ENCODE measurements at regions not wholly inside any gene's neighbourhood (a gene's known extent, or its start where the extent isn't known, plus 50 kb on each side); places are given as distances from the start of the nearest gene placed in this dataset.

DNA sequence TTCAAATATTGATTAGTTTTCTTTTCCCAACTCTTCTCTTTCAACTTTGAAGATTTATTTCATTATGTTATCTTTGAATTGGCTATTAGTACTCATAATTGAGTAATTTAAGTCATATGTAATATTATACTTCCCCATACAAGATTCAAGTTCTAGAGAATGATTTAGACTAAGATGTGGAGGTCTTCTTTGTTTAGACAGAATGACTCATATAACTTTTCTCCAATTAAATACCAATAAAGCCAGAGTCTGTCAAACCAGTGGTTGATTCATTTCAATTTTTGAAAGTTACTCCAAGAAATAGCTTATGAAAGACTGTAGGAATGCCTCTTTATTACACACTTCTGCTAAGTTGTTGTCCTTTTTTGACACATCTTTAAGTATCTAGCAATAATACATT, 115.8 kb upstream of the SLC35F3 start:
- Histone ChIP-seq H3K36me3 (ENCODE audit: insufficient read depth, low read length) (no peaks in the 10 kb centered on the region), H3K9ac (ENCODE audit: low read depth, low read length) (no peak overlapping the region), H3K27ac (ENCODE audit: low read length) (no peak overlapping the region), H3K4me2 (ENCODE audit: insufficient read depth, low read length) (no peak overlapping the region), H3K4me3 (ENCODE audit: low read depth in 1 of 2, low read length in 2 of 2) (no peak overlapping the region), H3K27me3 (ENCODE audit: insufficient read depth, low read length, poor library complexity) (no peaks in the 10 kb centered on the region), H3K79me2 (ENCODE audit: insufficient read depth, low read length) (no peaks in the 10 kb centered on the region), H3K4me1 (ENCODE audit: insufficient read depth, low read length) (no peaks in the 10 kb centered on the region), H2AFZ (ENCODE audit: low read depth, low read length) (no peak overlapping the region), H3K9me3 (ENCODE audit: insufficient read depth, low read length, severe bottlenecking) (no peaks in the 10 kb centered on the region), H4K20me1 (ENCODE audit: insufficient read depth, low read length) (no peaks in the 10 kb centered on the region)
- TF ChIP-seq, protein P1, sequence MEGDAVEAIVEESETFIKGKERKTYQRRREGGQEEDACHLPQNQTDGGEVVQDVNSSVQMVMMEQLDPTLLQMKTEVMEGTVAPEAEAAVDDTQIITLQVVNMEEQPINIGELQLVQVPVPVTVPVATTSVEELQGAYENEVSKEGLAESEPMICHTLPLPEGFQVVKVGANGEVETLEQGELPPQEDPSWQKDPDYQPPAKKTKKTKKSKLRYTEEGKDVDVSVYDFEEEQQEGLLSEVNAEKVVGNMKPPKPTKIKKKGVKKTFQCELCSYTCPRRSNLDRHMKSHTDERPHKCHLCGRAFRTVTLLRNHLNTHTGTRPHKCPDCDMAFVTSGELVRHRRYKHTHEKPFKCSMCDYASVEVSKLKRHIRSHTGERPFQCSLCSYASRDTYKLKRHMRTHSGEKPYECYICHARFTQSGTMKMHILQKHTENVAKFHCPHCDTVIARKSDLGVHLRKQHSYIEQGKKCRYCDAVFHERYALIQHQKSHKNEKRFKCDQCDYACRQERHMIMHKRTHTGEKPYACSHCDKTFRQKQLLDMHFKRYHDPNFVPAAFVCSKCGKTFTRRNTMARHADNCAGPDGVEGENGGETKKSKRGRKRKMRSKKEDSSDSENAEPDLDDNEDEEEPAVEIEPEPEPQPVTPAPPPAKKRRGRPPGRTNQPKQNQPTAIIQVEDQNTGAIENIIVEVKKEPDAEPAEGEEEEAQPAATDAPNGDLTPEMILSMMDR (IDR thresholded peaks at IDR 0.05; ENCODE audit: borderline replicate concordance, extremely low read depth, low read length, poor library complexity, severe bottlenecking): no peak
- TF ChIP-seq EZH2 (IDR thresholded peaks at IDR 0.05; ENCODE audit: borderline replicate concordance, low read depth, low read length, severe bottlenecking): no peak
- no peak for ATAC-seq (ENCODE audit: insufficient read depth, low read depth)
- no peak for DNase-seq

DNA sequence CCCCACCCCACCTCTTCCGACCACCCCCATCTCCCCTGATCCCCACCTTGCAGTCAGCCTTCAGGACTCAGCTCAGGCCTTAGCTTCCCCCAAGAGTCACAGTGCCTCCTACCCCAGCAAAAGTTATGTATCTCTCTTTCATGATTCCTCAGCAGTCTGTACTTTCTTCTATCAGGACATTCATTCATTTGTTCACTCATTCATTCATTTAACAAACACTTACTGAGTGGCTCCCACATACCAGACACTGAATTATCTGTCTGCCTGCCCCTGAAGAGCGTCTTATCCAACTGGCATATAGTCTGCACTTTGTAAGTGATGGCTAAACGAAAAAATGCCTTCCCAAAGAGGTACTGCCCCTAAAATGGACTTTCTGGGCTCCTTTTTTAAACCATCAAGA, 114.4 kb upstream of the SLC35F3 start:
- Histone ChIP-seq H3K4me3 (ENCODE audit: low read depth in 1 of 2, low read length in 2 of 2) (no peak overlapping the region), H3K36me3 (ENCODE audit: insufficient read depth, low read length) (no peaks in the 10 kb centered on the region), H3K4me2 (ENCODE audit: insufficient read depth, low read length) (no peak overlapping the region), H4K20me1 (ENCODE audit: insufficient read depth, low read length) (no peaks in the 10 kb centered on the region), H3K27ac (ENCODE audit: low read length) (no peak overlapping the region), H3K4me1 (ENCODE audit: insufficient read depth, low read length) (no peaks in the 10 kb centered on the region), H3K9me3 (ENCODE audit: insufficient read depth, low read length, severe bottlenecking) (no peaks in the 10 kb centered on the region), H3K79me2 (ENCODE audit: insufficient read depth, low read length) (no peaks in the 10 kb centered on the region), H3K9ac (ENCODE audit: low read depth, low read length) (no peak overlapping the region), H2AFZ (ENCODE audit: low read depth, low read length) (no peak overlapping the region), H3K27me3 (ENCODE audit: insufficient read depth, low read length, poor library complexity) (no peaks in the 10 kb centered on the region)
- DNase-seq (no peak), ATAC-seq (ENCODE audit: insufficient read depth, low read depth) (no peak)
- TF ChIP-seq EZH2 (IDR thresholded peaks at IDR 0.05; ENCODE audit: borderline replicate concordance, low read depth, low read length, severe bottlenecking): no peak
- TF ChIP-seq, protein P1 (IDR thresholded peaks at IDR 0.05; ENCODE audit: borderline replicate concordance, extremely low read depth, low read length, poor library complexity, severe bottlenecking): no peak

DNA sequence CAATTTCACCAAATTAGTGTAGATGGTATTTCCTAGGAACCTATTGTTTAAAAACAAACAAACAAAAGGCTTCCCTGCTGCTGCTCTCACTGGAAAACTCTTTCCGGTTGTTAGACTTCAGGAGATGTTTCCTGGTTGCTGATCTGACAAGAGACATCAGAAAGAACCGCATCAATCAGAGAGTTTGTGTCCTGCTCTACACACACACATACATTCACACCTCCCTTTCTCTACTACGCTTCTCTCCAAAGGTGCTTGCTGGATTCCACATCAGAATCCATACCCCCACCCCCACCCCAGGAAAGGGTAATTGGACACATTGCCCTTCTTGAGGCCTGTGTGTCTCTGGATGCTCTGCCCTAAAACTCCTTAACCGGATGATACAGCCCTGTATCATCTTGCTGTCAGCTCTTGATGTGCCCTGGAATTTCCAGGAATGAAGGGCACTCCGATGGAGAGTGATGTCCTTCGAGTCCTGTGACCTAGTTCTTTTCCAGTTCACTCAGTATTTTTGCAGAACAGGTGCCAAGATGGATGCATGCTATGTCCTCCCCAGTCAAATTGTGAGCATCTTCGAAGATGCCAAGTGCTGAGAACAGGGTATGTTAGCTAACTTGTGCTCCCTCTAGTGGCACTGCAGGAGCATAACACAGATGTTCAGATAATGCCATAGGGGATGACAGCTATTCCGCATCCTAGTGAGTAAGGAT, 113.7 kb upstream of the SLC35F3 start:
- no peak overlapping the region for H3K9ac ChIP-seq (ENCODE audit: low read depth, low read length)
- H3K79me2 ChIP-seq (ENCODE audit: insufficient read depth, low read length): no peaks in the 10 kb centered on the region
- H3K27me3 ChIP-seq (ENCODE audit: insufficient read depth, low read length, poor library complexity): no peaks in the 10 kb centered on the region
- DNase-seq (peak; percentile 13), ATAC-seq (ENCODE audit: insufficient read depth, low read depth) (peak; percentile 90)
- no peaks in the 10 kb centered on the region for H4K20me1 ChIP-seq (ENCODE audit: insufficient read depth, low read length)
- no peak overlapping the region for H3K4me2 ChIP-seq (ENCODE audit: insufficient read depth, low read length)
- TF ChIP-seq, protein P1 (IDR thresholded peaks at IDR 0.05; ENCODE audit: borderline replicate concordance, extremely low read depth, low read length, poor library complexity, severe bottlenecking): peak; percentile 95
- TF ChIP-seq EZH2 (IDR thresholded peaks at IDR 0.05; ENCODE audit: borderline replicate concordance, low read depth, low read length, severe bottlenecking): no peak
- no peak overlapping the region for H3K27ac ChIP-seq (ENCODE audit: low read length)
- no peaks in the 10 kb centered on the region for H3K4me1 ChIP-seq (ENCODE audit: insufficient read depth, low read length)
- no peak overlapping the region for H3K4me3 ChIP-seq (ENCODE audit: low read depth in 1 of 2, low read length in 2 of 2)
- H2AFZ ChIP-seq (ENCODE audit: low read depth, low read length): no peak overlapping the region
- no peaks in the 10 kb centered on the region for H3K36me3 ChIP-seq (ENCODE audit: insufficient read depth, low read length)
- no peaks in the 10 kb centered on the region for H3K9me3 ChIP-seq (ENCODE audit: insufficient read depth, low read length, severe bottlenecking)
